H1 (cell line): ENCODE measurements at regions not wholly inside any gene's neighbourhood (a gene's known extent, or its start where the extent isn't known, plus 50 kb on each side); places are given as distances from the start of the nearest gene placed in this dataset.

Experiments
- CHD7 ChIP-seq: fragments of 300-600 bp; sonication (generic); IDR thresholded peaks from 2 replicates; pipeline ENCODE4 v1.7.1; 2012; ENCODE audit warnings: low read length, moderate library complexity, mild to moderate bottlenecking, inconsistent platforms; ENCODE audit not compliant: insufficient replicate concordance
- E2F6 ChIP-seq: IDR thresholded peaks from 2 replicates; pipeline ENCODE4 v1.6.1; 2012; ENCODE audit warnings: inconsistent platforms
- EGR1 ChIP-seq: IDR thresholded peaks from 2 replicates; pipeline ENCODE4 v1.6.1; 2011; ENCODE audit warnings: low read depth, low read length, borderline replicate concordance
- GTF2F1 ChIP-seq: IDR thresholded peaks from 2 replicates; pipeline ENCODE4 v1.6.1; 2012; ENCODE audit warnings: low read depth, low read length, improper control_type of control experiment, borderline replicate concordance
- SP1 ChIP-seq: IDR thresholded peaks from 2 replicates; pipeline ENCODE4 v1.6.1; 2011; ENCODE audit warnings: low read depth, low read length

DNA sequence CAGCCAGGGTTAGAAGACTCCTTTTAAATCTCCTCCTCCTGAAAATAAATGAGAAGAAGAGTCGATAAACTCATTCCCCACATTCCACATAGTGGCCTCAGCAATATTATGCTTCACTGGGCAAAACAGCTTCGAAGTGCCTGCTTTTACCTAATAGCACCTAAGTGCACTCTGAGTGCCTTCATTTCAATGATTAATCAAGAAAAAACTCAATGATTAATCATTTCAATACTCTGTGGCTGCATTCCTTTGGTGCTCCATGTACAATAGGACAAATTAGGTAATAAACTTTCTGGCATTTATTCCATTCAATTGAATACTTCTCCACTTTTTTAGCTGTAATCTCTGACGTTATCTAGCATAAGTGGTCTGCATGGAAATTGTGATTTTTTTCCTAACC, 174.6 kb downstream of the CCDC71L start (continued):
- TF ChIP-seq CHD7 (no peak), GTF2F1 (no peak), SP1 (no peak), EGR1 (no peak), E2F6 (no peak)
